B cell (primary cell): ENCODE measurements at regions not wholly inside any gene's neighbourhood (a gene's known extent, or its start where the extent isn't known, plus 50 kb on each side); places are given as distances from the start of the nearest gene placed in this dataset.
"Not testable (repeated sequence)": the region's sequence is repeated elsewhere in the genome, so short reads cannot be mapped to it uniquely, and the experiment has no call there.

Source experiments
- EZH2 ChIP-seq: IDR thresholded peaks from 2 replicates; pipeline ENCODE4 v1.6.1; 2012; ENCODE audit warnings: borderline replicate concordance, low read depth, mild to moderate bottlenecking, moderate library complexity, low read length; ENCODE audit not compliant: insufficient read depth, poor library complexity, severe bottlenecking
- TF ChIP-seq, protein P1 (sequence below): fragments of 200-600 bp; IDR thresholded peaks from one replicate; pipeline ENCODE4 v1.8.0; 2022; ENCODE audit warnings: antibody characterized with exemption, mild to moderate bottlenecking

GRCh38 chr9:30539696-30540095, 1844.7 kb upstream of the ACO1 start:
- TF ChIP-seq, protein P1, sequence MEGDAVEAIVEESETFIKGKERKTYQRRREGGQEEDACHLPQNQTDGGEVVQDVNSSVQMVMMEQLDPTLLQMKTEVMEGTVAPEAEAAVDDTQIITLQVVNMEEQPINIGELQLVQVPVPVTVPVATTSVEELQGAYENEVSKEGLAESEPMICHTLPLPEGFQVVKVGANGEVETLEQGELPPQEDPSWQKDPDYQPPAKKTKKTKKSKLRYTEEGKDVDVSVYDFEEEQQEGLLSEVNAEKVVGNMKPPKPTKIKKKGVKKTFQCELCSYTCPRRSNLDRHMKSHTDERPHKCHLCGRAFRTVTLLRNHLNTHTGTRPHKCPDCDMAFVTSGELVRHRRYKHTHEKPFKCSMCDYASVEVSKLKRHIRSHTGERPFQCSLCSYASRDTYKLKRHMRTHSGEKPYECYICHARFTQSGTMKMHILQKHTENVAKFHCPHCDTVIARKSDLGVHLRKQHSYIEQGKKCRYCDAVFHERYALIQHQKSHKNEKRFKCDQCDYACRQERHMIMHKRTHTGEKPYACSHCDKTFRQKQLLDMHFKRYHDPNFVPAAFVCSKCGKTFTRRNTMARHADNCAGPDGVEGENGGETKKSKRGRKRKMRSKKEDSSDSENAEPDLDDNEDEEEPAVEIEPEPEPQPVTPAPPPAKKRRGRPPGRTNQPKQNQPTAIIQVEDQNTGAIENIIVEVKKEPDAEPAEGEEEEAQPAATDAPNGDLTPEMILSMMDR: not testable (repeated sequence)
- not testable (repeated sequence) for TF ChIP-seq EZH2
